Thymus (tissue), 11 donors: ENCODE measurements at regions not wholly inside any gene's neighbourhood (a gene's known extent, or its start where the extent isn't known, plus 50 kb on each side); places are given as distances from the start of the nearest gene placed in this dataset.

Experiments used
- DNase-seq, 9 donors: peaks; one replicate each; pipeline ENCODE4 v3.0.0-alpha.2; 2013; ENCODE audit warnings: low spot score in 9 of 9, low read depth in 6 of 9, missing footprints in 1 of 9
- H3K27ac ChIP-seq, 2 donors: one replicate each; pipeline ENCODE4 v1.5.1; 2013; ENCODE audit warnings: control low read depth in 1 of 2, low read depth in 1 of 2, low read length in 1 of 2, mild to moderate bottlenecking in 1 of 2, moderate library complexity in 1 of 2
- H3K27me3 ChIP-seq, 2 donors: one replicate each; pipeline ENCODE4 v1.5.1; 2013; ENCODE audit warnings: low read length in 1 of 2; ENCODE audit not compliant: control insufficient read depth in 2 of 2, insufficient read depth in 1 of 2
- H3K36me3 ChIP-seq, 2 donors: one replicate each; pipeline ENCODE4 v1.5.1; 2013; ENCODE audit warnings: low read length in 1 of 2, mild to moderate bottlenecking in 1 of 2, moderate library complexity in 1 of 2; ENCODE audit not compliant: control insufficient read depth in 2 of 2, insufficient read depth in 2 of 2
- H3K4me1 ChIP-seq, 2 donors: one replicate each; pipeline ENCODE4 v1.5.1; 2013; ENCODE audit warnings: low read length in 2 of 2; ENCODE audit not compliant: control insufficient read depth in 2 of 2, insufficient read depth in 2 of 2
- H3K4me3 ChIP-seq, 2 donors: one replicate each; pipeline ENCODE4 v1.5.1; 2013; ENCODE audit warnings: low read length in 2 of 2, control low read depth in 1 of 2, mild to moderate bottlenecking in 1 of 2
- H3K9me3 ChIP-seq, 2 donors: one replicate each; pipeline ENCODE4 v1.5.1; 2013; ENCODE audit warnings: low read length in 1 of 2, mild to moderate bottlenecking in 1 of 2; ENCODE audit not compliant: control insufficient read depth in 2 of 2, insufficient read depth in 1 of 2
- WGBS: extraction: QIAGEN DNeasy Blood & Tissue Kit; methylation state at CpG from one replicate; pipeline ENCODE4 v1.1.7; 2013; 5-methylcytosine and 5-hydroxymethylcytosine counted together
- donor health status: healthy.

DNA sequence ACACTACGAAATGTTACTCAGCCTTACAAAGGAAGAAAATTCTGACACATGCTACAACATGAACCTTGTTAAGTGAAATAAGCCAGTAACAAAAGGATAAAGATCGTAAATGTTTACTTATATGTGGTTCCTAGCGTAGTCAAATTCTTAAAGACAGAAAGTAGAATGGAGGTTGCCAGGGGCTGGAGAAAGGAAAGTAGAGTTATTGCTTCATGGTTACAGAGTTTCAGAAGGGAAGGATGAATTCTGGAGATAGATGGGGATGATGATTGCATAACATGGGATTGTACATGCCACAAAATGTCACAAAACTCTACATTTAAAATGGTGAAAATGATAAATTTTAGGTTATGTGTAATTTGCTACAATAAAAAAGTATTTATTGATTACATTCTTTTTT lies 103.8 kb downstream of the CHD9NB start:
- Histone ChIP-seq H3K27ac (no peak overlapping the region), H3K4me3 (no peak overlapping the region), H3K36me3 (no peaks in the 10 kb centered on the region), H3K27me3 (no peaks in the 10 kb centered on the region), H3K9me3 (no peaks in the 10 kb centered on the region), H3K4me1 (no peaks in the 10 kb centered on the region)
- no peak for DNase-seq
- 95% methylated on average over 3 of the region's 3 CpGs for WGBS

DNA sequence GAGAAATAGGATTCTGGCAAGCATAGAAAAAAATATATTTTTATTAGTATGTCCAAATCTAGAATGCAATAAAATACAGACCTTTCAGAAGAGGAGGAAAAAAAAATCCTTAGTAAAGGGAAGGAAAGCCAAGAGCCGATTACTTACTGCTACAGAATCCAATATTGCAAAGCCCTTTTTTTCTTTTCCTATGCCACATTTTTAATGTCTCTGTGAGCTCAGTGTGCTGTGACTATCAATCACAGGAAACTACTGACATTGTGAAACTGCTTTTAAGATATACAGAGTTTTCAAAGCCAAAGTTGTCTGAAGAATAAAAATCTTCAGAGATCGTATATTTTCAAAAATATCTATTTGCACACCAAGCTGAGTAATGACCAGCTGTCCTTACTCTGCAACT lies 120.4 kb downstream of the CHD9NB start:
- Histone ChIP-seq H3K36me3 (no peaks in the 10 kb centered on the region), H3K4me1 (no peaks in the 10 kb centered on the region), H3K4me3 (no peak overlapping the region), H3K27ac (no peak overlapping the region), H3K9me3 (no peaks in the 10 kb centered on the region), H3K27me3 (no peaks in the 10 kb centered on the region)
- 30% methylated on average over 2 of the region's 2 CpGs for WGBS
- DNase-seq, result no peak

DNA sequence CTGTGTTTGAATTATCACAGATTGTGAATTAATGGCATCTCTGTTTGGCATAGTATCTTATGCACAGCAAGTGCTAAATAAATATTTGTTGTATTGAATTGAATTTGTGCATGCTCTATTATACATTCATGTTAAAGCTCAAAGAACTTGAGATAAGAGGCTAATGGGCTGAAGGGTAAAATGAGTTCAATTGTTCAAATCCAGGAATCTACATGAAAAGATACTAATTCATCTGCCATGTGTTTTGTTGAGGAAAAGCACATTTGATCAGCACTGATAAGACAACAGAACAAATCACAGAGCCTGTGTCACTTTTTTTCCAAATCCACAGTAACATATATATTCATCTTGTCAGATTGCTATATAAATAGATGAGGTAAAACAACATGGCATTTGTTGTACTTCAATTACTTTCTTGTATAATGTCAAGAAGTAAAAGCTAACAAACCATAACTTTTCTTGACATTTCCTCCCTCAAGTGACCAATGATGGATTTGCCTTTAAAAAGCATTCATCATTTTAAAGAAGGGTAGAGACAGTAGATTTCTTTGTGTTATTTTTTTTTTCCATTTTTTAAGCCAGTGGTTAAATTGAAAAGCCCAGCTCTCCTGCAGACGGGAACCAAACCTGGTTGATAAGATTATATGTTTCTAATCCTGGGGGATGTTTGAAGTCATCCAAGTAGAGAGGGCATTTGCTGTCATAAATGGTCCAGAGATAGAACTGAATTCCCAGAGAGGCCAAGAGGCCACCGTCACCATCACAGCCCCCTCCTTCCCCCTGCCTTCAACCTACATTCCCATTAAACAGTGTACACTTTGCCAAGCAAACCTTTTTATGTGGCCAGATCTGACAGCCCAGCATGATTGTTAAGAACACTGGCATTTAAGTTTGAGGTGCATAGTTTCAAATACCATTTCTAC lies 123.0 kb downstream of the CHD9NB start:
- Histone ChIP-seq H3K9me3 (no peaks in the 10 kb centered on the region), H3K4me1 (no peaks in the 10 kb centered on the region), H3K27me3 (no peaks in the 10 kb centered on the region), H3K36me3 (no peaks in the 10 kb centered on the region), H3K4me3 (no peak overlapping the region), H3K27ac (no peak overlapping the region)
- no peak for DNase-seq
- WGBS, result 69% methylated on average over 2 of the region's 2 CpGs

DNA sequence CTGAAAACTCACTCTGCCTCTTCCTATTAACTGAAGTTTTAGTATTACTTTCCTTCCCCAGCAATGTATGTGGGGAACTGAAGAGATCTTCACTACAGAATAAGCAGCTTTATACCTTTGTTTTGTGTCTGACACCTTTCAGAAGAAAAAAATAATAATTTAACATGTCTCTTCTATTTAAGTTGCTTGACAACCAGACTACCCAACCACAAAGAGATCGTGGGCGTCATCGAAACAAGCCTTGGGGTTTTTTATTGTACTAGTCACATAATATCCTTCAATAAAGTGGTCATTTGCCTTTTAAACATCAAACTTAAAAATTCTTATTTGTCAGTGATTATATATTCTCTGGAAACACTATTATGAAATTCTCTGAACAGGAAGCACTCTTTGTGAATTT lies 123.7 kb downstream of the CHD9NB start:
- no peaks in the 10 kb centered on the region for H3K9me3 ChIP-seq
- WGBS, result 91% methylated on average over 3 of the region's 3 CpGs

DNA sequence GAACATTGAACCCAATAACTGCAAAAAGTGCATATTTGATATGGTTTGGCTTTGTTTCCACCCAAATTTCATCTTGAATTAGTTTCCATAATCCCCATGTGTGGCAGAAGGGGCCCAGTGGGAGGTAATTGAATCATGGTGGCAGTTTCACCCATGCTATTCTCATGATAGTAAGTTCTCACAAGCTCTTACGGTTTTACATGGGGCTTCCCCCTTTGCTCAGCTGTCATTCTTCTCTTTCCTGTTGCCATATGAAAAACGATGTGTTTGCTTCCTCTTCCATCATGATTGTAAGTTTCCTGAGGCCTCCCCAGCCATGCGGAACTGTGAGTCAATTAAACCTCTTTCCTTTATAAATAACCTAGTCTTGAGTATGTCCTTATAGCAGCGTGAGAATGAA lies 127.6 kb downstream of the CHD9NB start:
- no peak for DNase-seq
- Histone ChIP-seq H3K36me3 (no peaks in the 10 kb centered on the region), H3K27me3 (no peaks in the 10 kb centered on the region), H3K27ac (no peak overlapping the region), H3K4me3 (no peak overlapping the region), H3K9me3 (no peaks in the 10 kb centered on the region), H3K4me1 (no peaks in the 10 kb centered on the region)
- 20% methylated on average over 4 of the region's 4 CpGs for WGBS

More for the DNA sequence above, 123.7 kb downstream of the CHD9NB start:
- no peaks in the 10 kb centered on the region for H3K36me3 ChIP-seq
- no peak overlapping the region for H3K4me3 ChIP-seq
- no peaks in the 10 kb centered on the region for H3K27me3 ChIP-seq
- DNase-seq, result no peak
- H3K4me1 ChIP-seq, result no peaks in the 10 kb centered on the region
- H3K27ac ChIP-seq, result no peak overlapping the region

DNA sequence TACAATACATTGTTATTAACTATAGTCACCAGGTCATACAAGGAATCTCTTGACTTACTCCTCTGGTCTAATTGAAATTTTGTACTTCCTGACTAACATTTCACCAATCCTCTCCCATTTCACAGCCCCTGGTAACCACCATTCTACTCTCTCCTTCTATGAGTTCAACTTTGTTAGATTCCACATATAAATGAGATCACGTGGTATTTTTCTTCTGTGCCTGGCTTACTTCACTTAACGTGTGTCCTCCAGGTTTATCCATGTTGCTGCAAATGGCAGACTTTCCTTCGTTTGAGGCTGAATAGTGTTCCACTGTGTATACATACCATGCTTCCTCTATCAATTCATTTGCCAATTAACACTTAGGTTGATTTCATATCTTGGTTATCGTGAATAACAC lies 128.5 kb downstream of the CHD9NB start:
- Histone ChIP-seq H3K4me1 (no peaks in the 10 kb centered on the region), H3K36me3 (no peaks in the 10 kb centered on the region), H3K9me3 (no peaks in the 10 kb centered on the region), H3K4me3 (no peak overlapping the region), H3K27ac (no peak overlapping the region), H3K27me3 (no peaks in the 10 kb centered on the region)
- WGBS, result 94% methylated on average over 4 of the region's 4 CpGs
- DNase-seq, result no peak

DNA sequence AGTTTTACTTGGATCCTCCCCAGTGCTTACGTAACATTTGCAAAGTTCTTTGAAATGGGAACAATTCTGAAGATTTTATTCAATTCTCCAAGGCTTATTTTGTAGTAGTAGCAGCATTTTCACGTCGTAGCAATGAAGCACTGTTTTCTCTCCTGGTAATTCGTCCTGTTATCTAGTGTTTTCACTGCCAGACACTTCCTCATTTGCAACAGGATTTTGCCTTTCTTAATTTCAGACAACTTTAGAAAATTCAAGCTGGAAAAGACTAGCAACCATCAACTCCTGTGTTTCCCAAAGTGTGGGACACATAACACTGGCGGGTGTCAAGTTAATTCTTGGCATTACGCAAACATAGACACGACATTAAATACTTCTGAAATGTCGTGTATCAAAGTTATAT lies 131.6 kb downstream of the CHD9NB start:
- H3K27ac ChIP-seq, result no peak overlapping the region
- 63% methylated on average over 8 of the region's 8 CpGs for WGBS
- no peaks in the 10 kb centered on the region for H3K27me3 ChIP-seq
- DNase-seq, result no peak
- no peaks in the 10 kb centered on the region for H3K4me1 ChIP-seq
- no peaks in the 10 kb centered on the region for H3K9me3 ChIP-seq
- no peaks in the 10 kb centered on the region for H3K36me3 ChIP-seq
- no peak overlapping the region for H3K4me3 ChIP-seq

DNA sequence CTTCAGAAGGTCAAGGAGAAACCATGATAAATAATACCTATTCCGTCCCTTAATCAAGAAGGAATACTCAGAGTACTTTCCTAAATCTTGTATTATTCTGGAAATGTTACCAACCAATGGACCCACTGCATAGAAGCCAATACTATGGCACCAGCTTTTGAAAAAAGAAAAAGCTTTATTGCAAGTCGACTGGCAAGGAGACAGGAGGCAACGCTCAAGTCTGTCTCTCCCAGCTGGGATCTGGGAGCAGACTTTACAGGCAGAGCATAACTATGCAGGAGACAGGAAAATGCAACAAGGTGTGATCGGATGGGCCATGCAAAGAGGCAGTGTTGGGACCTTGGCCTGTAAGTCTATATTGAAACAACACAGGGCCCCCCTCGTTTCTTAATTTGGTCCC lies 132.4 kb downstream of the CHD9NB start:
- Histone ChIP-seq H3K4me3 (no peak overlapping the region), H3K36me3 (no peaks in the 10 kb centered on the region), H3K27me3 (no peaks in the 10 kb centered on the region), H3K4me1 (no peaks in the 10 kb centered on the region), H3K27ac (no peak overlapping the region), H3K9me3 (no peaks in the 10 kb centered on the region)
- WGBS, result 96% methylated on average over 5 of the region's 5 CpGs
- DNase-seq, result no peak

DNA sequence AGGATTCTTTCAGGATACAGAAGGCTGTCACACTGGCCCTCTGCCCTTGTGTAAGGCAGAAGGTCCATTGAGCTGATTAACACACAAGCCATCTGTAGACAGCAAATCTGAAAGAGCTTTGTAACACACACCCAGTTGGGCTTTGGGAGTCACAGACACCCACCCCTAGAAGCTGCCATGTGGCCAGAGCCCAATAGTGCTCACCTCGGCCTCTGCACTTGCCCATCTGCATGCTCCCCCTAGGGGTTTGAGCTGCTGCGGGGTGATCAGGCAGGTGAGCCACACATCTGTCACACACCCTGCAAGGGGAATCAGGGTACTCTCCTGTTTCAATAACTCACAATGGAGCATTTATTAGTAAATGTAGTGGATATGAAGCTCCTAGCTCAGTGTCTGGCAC lies 138.3 kb downstream of the CHD9NB start:
- Histone ChIP-seq H3K27ac (no peak overlapping the region), H3K27me3 (no peaks in the 10 kb centered on the region), H3K36me3 (no peaks in the 10 kb centered on the region), H3K4me3 (no peak overlapping the region), H3K4me1 (no peaks in the 10 kb centered on the region), H3K9me3 (no peaks in the 10 kb centered on the region)
- 77% methylated on average over 2 of the region's 2 CpGs for WGBS
- DNase-seq, result no peak
